HEK293T (cell line): ENCODE measurements at regions not wholly inside any gene's neighbourhood (a gene's known extent, or its start where the extent isn't known, plus 50 kb on each side); places are given as distances from the start of the nearest gene placed in this dataset.
"Not testable (repeated sequence)": the region's sequence is repeated elsewhere in the genome, so short reads cannot be mapped to it uniquely, and the experiment has no call there.

Experiments
- CTCF ChIA-PET: fragments of 350-600 bp; formaldehyde crosslinking; extraction: SDS; loops from one replicate; lab custom pipeline; 2021; ENCODE audit warnings: antibody characterized with exemption, inconsistent platforms; lab: Yijun Ruan, JAX
- POLR2A ChIA-PET: fragments of 350-600 bp; formaldehyde crosslinking; extraction: SDS; loops from one replicate; lab custom pipeline; 2020; ENCODE audit warnings: antibody characterized with exemption, inconsistent platforms; lab: Yijun Ruan, JAX
- DNase-seq: peaks from one replicate; pipeline ENCODE4 v3.0.0; 2012; ENCODE audit warnings: mixed read lengths; ENCODE audit errors: extremely low spot score
- ARNT ChIP-seq: fragments of 450-650 bp; IDR thresholded peaks from 2 replicates; pipeline ENCODE4 v1.6.1; 2017; ENCODE audit warnings: mild to moderate bottlenecking
- BHLHE40 ChIP-seq: fragments of 450-650 bp; IDR thresholded peaks from 2 replicates; pipeline ENCODE4 v1.6.1; 2016; ENCODE audit warnings: mild to moderate bottlenecking, moderate library complexity, borderline replicate concordance
- CTBP1 ChIP-seq: fragments of 450-650 bp; IDR thresholded peaks from 2 replicates; pipeline ENCODE4 v1.6.1; 2016; ENCODE audit warnings: borderline replicate concordance
- ELF4 ChIP-seq: fragments of 450-650 bp; IDR thresholded peaks from 2 replicates; pipeline ENCODE4 v1.6.1; 2017; ENCODE audit warnings: antibody characterized with exemption
- FOXA1 ChIP-seq: fragments of 450-650 bp; IDR thresholded peaks from 2 replicates; pipeline ENCODE4 v1.6.1; 2016; ENCODE audit warnings: mild to moderate bottlenecking
- FOXK2 ChIP-seq: fragments of 450-650 bp; IDR thresholded peaks from 2 replicates; pipeline ENCODE4 v1.6.1; 2016; ENCODE audit warnings: mild to moderate bottlenecking
- FOXM1 ChIP-seq: fragments of 450-650 bp; IDR thresholded peaks from 2 replicates; pipeline ENCODE4 v1.6.1; 2017; ENCODE audit warnings: mild to moderate bottlenecking, borderline replicate concordance
- HDGF ChIP-seq: fragments of 450-650 bp; IDR thresholded peaks from 2 replicates; pipeline ENCODE4 v1.6.1; 2017; ENCODE audit warnings: antibody characterized with exemption, borderline replicate concordance
- L3MBTL2 ChIP-seq: fragments of 450-650 bp; conservative IDR thresholded peaks from 2 replicates; pipeline ENCODE4 v1.6.1; 2016; ENCODE audit warnings: mild to moderate bottlenecking
- LEF1 ChIP-seq: fragments of 450-650 bp; IDR thresholded peaks from 2 replicates; pipeline ENCODE4 v1.6.1; 2017; ENCODE audit warnings: mild to moderate bottlenecking, borderline replicate concordance
- NFRKB ChIP-seq: fragments of 450-650 bp; IDR thresholded peaks from 2 replicates; pipeline ENCODE4 v1.6.1; 2016; ENCODE audit warnings: mild to moderate bottlenecking, moderate library complexity
- PKNOX1 ChIP-seq: fragments of 450-650 bp; IDR thresholded peaks from 2 replicates; pipeline ENCODE4 v1.6.1; 2016
- SP1 ChIP-seq: fragments of 450-650 bp; IDR thresholded peaks from 2 replicates; pipeline ENCODE4 v1.6.1; 2017
- SUZ12 ChIP-seq: fragments of 450-650 bp; IDR thresholded peaks from 2 replicates; pipeline ENCODE4 v1.6.1; 2016; ENCODE audit warnings: mild to moderate bottlenecking
- TARDBP ChIP-seq: fragments of 450-650 bp; IDR thresholded peaks from 2 replicates; pipeline ENCODE4 v1.6.1; 2016
- ZNF384 ChIP-seq: fragments of 450-650 bp; IDR thresholded peaks from 2 replicates; pipeline ENCODE4 v1.6.1; 2016

DNA sequence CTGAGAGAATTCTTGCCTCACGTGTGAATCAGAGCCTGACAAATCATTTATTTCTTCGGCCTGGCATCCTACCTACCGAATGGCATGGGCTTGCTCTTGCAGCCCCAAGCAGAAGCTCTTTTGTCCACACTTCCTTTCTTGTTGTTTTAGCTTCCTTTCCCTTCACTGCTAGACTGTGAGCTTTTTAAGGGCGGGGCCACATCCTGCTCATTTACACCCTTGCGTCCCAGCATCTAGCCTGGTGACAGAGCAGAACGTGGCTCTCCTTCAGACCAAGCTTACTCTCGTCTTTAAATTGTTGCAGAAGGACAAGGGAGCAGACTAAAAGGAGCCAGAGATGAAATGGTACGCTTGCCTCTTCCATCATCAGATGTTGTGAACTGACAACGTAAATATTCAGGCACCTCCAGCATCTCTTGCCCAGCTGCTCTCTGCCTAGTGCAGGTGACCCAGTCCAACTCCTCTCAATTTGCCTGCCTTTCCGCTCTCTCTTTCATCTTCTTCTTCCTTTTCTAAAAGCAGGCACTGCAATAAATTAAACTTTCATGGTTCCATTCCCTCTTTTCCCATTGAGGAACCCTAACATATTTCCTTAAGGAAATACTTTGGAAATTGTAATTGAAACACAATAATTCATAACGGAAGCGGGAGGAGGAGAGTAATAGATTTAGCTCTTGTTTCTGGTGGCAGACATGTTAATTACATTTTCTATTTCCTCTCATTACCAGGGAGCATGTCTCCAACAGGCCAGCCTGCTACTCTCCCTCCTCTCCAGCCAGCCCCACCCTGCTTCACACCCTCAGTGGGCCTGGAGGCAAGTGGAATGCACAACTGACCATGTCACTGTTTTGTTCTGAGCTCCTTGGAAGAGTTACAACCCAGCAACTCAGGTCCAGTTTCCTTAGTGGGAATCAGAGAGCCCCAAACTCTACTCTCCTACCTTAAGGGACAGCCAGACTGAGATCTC is 228.1 kb upstream of the TRIB2 start:
- TF ChIP-seq PKNOX1, result no peak
- DNase-seq, result no peak
- ChIA-PET CTCF (no interaction called here), POLR2A (no interaction called here)

DNA sequence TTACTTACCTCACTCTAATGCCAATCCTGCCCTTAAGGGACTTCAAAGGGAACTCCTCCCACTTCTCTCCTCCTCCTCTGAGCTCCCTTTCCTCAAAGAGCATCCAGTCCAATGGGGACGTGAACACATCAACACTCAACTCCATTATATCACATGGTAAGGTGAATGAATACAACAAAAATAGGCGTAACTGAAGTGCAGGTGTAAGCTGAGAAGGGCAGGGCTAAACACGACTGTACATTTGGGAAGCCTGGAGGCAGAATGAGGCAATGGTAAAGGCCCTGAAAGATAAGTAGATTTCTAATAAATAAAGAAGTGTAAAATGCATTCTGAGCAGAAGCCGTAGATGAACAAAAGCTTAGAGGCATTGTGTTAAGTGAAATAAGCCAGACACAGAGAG is 226.1 kb upstream of the TRIB2 start:
- DNase-seq, result no peak
- CTCF ChIA-PET, result no interaction called here
- POLR2A ChIA-PET, result no interaction called here
- TF ChIP-seq CTBP1 (no peak), LEF1 (no peak), ELF4 (no peak), ARNT (no peak), TARDBP (no peak), L3MBTL2 (no peak), PKNOX1 (no peak), HDGF (no peak), ZNF384 (no peak), FOXM1 (no peak), FOXK2 (no peak), BHLHE40 (no peak), SP1 (no peak), SUZ12 (no peak), NFRKB (no peak), FOXA1 (no peak)

GRCh38 chr2:12492360-12492759 is 224.4 kb upstream of the TRIB2 start:
- CTCF ChIA-PET, DNase-seq, POLR2A ChIA-PET: not testable (repeated sequence)

- CTCF ChIA-PET, result no interaction called here
- DNase-seq, result no peak
- TF ChIP-seq LEF1, result no peak
- no peak for TF ChIP-seq HDGF
- TF ChIP-seq FOXM1, result no peak
- TF ChIP-seq FOXA1, result no peak
- no peak for TF ChIP-seq ARNT
- no peak for TF ChIP-seq PKNOX1
- TF ChIP-seq NFRKB, result no peak
- TF ChIP-seq ZNF384, result no peak
- no peak for TF ChIP-seq SUZ12
- TF ChIP-seq TARDBP, result no peak
- TF ChIP-seq ELF4, result no peak
- no peak for TF ChIP-seq CTBP1
- POLR2A ChIA-PET, result no interaction called here
Observed at GRCh38 chr2:12493031-12493513, 223.7 kb upstream of the TRIB2 start.

GRCh38 chr2:12495247-12495868 is 221.4 kb upstream of the TRIB2 start:
- ChIA-PET CTCF (no interaction called here), POLR2A (no interaction called here)
- TF ChIP-seq FOXA1 (no peak), FOXK2 (no peak), L3MBTL2 (no peak), CTBP1 (no peak), ARNT (no peak), ELF4 (no peak), FOXM1 (no peak), LEF1 (no peak)

GRCh38 chr2:12498286-12498685 is 218.4 kb upstream of the TRIB2 start:
- CTCF ChIA-PET, result no interaction called here
- no peak for DNase-seq
- POLR2A ChIA-PET, result no interaction called here
- TF ChIP-seq HDGF, result no peak
- TF ChIP-seq PKNOX1, result no peak
- TF ChIP-seq FOXA1, result no peak
- TF ChIP-seq SP1, result no peak
- no peak for TF ChIP-seq FOXK2

More at GRCh38 chr2:12495247-12495868, 221.4 kb upstream of the TRIB2 start:
- no peak for DNase-seq
